WTC11 (cell line): ENCODE measurements at regions not wholly inside any gene's neighbourhood (a gene's known extent, or its start where the extent isn't known, plus 50 kb on each side); places are given as distances from the start of the nearest gene placed in this dataset.

ENCODE experiments used
- ATAC-seq: fragments of 200-7000 bp; cut with Tn5 transposase; 2 replicates; pipeline ENCODE4 v1.10.0; 2021; ENCODE audit warnings: mild to moderate bottlenecking, moderate library complexity
- CTCF ChIA-PET: fragments of 300-600 bp; sonication (Branson Sonifier 250); formaldehyde crosslinking; loops from one replicate; lab custom pipeline; 2021; ENCODE audit warnings: antibody characterized with exemption; lab: Charles Lee
- POLR2A ChIA-PET: fragments of 350-600 bp; sonication (Branson Sonifier 250); formaldehyde crosslinking; loops from one replicate; lab custom pipeline; 2021; ENCODE audit warnings: antibody characterized with exemption; lab: Charles Lee
- DNase-seq: peaks from one replicate; pipeline ENCODE4 v3.0.0; 2021; ENCODE audit warnings: low spot score
- H3K27ac Mint-ChIP-seq: 2 replicates; pipeline ENCODE4 v1.8.0; 2021; ENCODE audit warnings: mixed read lengths
- H3K27me3 Mint-ChIP-seq: 2 replicates; pipeline ENCODE4 v1.8.0; 2021; ENCODE audit warnings: low read depth, mild to moderate bottlenecking, moderate library complexity, mixed read lengths
- H3K36me3 Mint-ChIP-seq: 2 replicates; pipeline ENCODE4 v1.8.0; 2021; ENCODE audit warnings: mixed read lengths
- H3K4me1 Mint-ChIP-seq: 2 replicates; pipeline ENCODE4 v1.8.0; 2022; ENCODE audit warnings: mixed read lengths
- H3K4me3 Mint-ChIP-seq: 2 replicates; pipeline ENCODE4 v1.8.0; 2021; ENCODE audit warnings: mild to moderate bottlenecking, moderate library complexity, mixed read lengths
- H3K9me3 Mint-ChIP-seq: 2 replicates; pipeline ENCODE4 v1.8.0; 2021; ENCODE audit warnings: mixed read lengths
- CBFB ChIP-seq: sonication (generic); formaldehyde crosslinking; IDR thresholded peaks from 2 replicates; pipeline ENCODE4 v1.8.1; 2022; ENCODE audit warnings: mild to moderate bottlenecking, low read depth, missing genetic modification reagents
- CREB1 ChIP-seq: sonication (generic); formaldehyde crosslinking; IDR thresholded peaks from 2 replicates; pipeline ENCODE4 v1.8.0; 2023; ENCODE audit warnings: mild to moderate bottlenecking, missing genetic modification reagents
- CREM ChIP-seq: sonication (generic); formaldehyde crosslinking; IDR thresholded peaks from 2 replicates; pipeline ENCODE4 v1.8.1; 2022; ENCODE audit warnings: mild to moderate bottlenecking, missing genetic modification reagents, moderate library complexity
- ETV6 ChIP-seq: sonication (generic); formaldehyde crosslinking; IDR thresholded peaks from 2 replicates; pipeline ENCODE4 v1.8.1; 2022; ENCODE audit warnings: mild to moderate bottlenecking, missing genetic modification reagents
- FOXJ3 ChIP-seq: sonication (generic); formaldehyde crosslinking; IDR thresholded peaks from 2 replicates; pipeline ENCODE4 v1.9.0; 2021; ENCODE audit warnings: missing genetic modification reagents, mild to moderate bottlenecking, borderline replicate concordance
- HMGA2 ChIP-seq: fragments of 250-450 bp; sonication (Bioruptor Pico); IDR thresholded peaks from 2 replicates; pipeline ENCODE4 v1.4.0; 2021; ENCODE audit warnings: mild to moderate bottlenecking, moderate library complexity
- JAZF1 ChIP-seq: fragments of 250-450 bp; sonication (Bioruptor Pico); IDR thresholded peaks from 2 replicates; pipeline ENCODE4 v1.9.0; 2021; ENCODE audit warnings: moderate library complexity, mild to moderate bottlenecking, inconsistent platforms
- JUN ChIP-seq: sonication (generic); formaldehyde crosslinking; IDR thresholded peaks from 2 replicates; pipeline ENCODE4 v1.8.0; 2023; ENCODE audit warnings: mild to moderate bottlenecking, missing genetic modification reagents
- MYBL2 ChIP-seq: sonication (generic); formaldehyde crosslinking; IDR thresholded peaks from 2 replicates; pipeline ENCODE4 v1.8.1; 2023; ENCODE audit warnings: mild to moderate bottlenecking, moderate library complexity, missing genetic modification reagents
- NR3C1 ChIP-seq: sonication (generic); formaldehyde crosslinking; conservative IDR thresholded peaks from 2 replicates; pipeline ENCODE4 v1.8.1; 2023; ENCODE audit warnings: low read depth, mild to moderate bottlenecking, missing genetic modification reagents
- OVOL2 ChIP-seq: fragments of 250-450 bp; sonication (Bioruptor Pico); IDR thresholded peaks from 2 replicates; pipeline ENCODE4 v1.9.0; 2021; ENCODE audit warnings: mild to moderate bottlenecking, borderline replicate concordance
- RELA ChIP-seq: sonication (generic); formaldehyde crosslinking; IDR thresholded peaks from 2 replicates; pipeline ENCODE4 v1.8.1; 2022; ENCODE audit warnings: missing genetic modification reagents, mild to moderate bottlenecking, borderline replicate concordance
- SOX15 ChIP-seq: fragments of 250-450 bp; sonication (Bioruptor Pico); IDR thresholded peaks from 2 replicates; pipeline ENCODE4 v1.9.0; 2021; ENCODE audit warnings: mild to moderate bottlenecking
- TP53 ChIP-seq: sonication (generic); formaldehyde crosslinking; IDR thresholded peaks from 2 replicates; pipeline ENCODE4 v1.8.1; 2023; ENCODE audit warnings: mild to moderate bottlenecking, missing genetic modification reagents
- ZBTB21 ChIP-seq: sonication (generic); formaldehyde crosslinking; IDR thresholded peaks from 2 replicates; pipeline ENCODE4 v1.8.1; 2023; ENCODE audit warnings: mild to moderate bottlenecking, missing genetic modification reagents, borderline replicate concordance
- ZNF219 ChIP-seq: sonication (generic); formaldehyde crosslinking; IDR thresholded peaks from 2 replicates; pipeline ENCODE4 v1.8.0; 2023; ENCODE audit warnings: missing genetic modification reagents, mild to moderate bottlenecking, borderline replicate concordance
- ZNF396 ChIP-seq: fragments of 250-450 bp; sonication (Bioruptor Pico); IDR thresholded peaks from 2 replicates; pipeline ENCODE4 v1.8.0; 2021; ENCODE audit warnings: mild to moderate bottlenecking, moderate library complexity, borderline replicate concordance
- ZNF416 ChIP-seq: fragments of 250-450 bp; sonication (Bioruptor Pico); IDR thresholded peaks from 2 replicates; pipeline ENCODE4 v1.9.0; 2021; ENCODE audit warnings: mild to moderate bottlenecking, inconsistent platforms
- ZNF671 ChIP-seq: fragments of 250-450 bp; sonication (Bioruptor Pico); IDR thresholded peaks from 2 replicates; pipeline ENCODE4 v1.8.0; 2021; ENCODE audit warnings: mild to moderate bottlenecking
- TF ChIP-seq, protein P1 (sequence below): sonication (generic); formaldehyde crosslinking; IDR thresholded peaks from 2 replicates; pipeline ENCODE4 v1.8.1; 2022; ENCODE audit warnings: mild to moderate bottlenecking, moderate library complexity, missing genetic modification reagents
- TF ChIP-seq, protein P2 (sequence below): sonication (generic); formaldehyde crosslinking; conservative IDR thresholded peaks from 2 replicates; pipeline ENCODE4 v1.8.1; 2023; ENCODE audit warnings: mild to moderate bottlenecking, low read depth, missing genetic modification reagents, moderate library complexity
- TF ChIP-seq, protein P3 (sequence below): fragments of 250-450 bp; sonication (Bioruptor Pico); IDR thresholded peaks from 2 replicates; pipeline ENCODE4 v1.9.0; 2021; ENCODE audit warnings: mild to moderate bottlenecking
- TF ChIP-seq, protein P4 (sequence below): sonication (generic); formaldehyde crosslinking; IDR thresholded peaks from 2 replicates; pipeline ENCODE4 v1.8.1; 2023; ENCODE audit warnings: mild to moderate bottlenecking, moderate library complexity, missing genetic modification reagents
- TF ChIP-seq, protein P5 (sequence below): sonication (generic); formaldehyde crosslinking; IDR thresholded peaks from 2 replicates; pipeline ENCODE4 v1.8.0; 2022; ENCODE audit warnings: mild to moderate bottlenecking, missing genetic modification reagents
- TF ChIP-seq, protein P6 (sequence below): sonication (generic); formaldehyde crosslinking; IDR thresholded peaks from 2 replicates; pipeline ENCODE4 v1.8.0; 2023; ENCODE audit warnings: mild to moderate bottlenecking, missing genetic modification reagents

DNA sequence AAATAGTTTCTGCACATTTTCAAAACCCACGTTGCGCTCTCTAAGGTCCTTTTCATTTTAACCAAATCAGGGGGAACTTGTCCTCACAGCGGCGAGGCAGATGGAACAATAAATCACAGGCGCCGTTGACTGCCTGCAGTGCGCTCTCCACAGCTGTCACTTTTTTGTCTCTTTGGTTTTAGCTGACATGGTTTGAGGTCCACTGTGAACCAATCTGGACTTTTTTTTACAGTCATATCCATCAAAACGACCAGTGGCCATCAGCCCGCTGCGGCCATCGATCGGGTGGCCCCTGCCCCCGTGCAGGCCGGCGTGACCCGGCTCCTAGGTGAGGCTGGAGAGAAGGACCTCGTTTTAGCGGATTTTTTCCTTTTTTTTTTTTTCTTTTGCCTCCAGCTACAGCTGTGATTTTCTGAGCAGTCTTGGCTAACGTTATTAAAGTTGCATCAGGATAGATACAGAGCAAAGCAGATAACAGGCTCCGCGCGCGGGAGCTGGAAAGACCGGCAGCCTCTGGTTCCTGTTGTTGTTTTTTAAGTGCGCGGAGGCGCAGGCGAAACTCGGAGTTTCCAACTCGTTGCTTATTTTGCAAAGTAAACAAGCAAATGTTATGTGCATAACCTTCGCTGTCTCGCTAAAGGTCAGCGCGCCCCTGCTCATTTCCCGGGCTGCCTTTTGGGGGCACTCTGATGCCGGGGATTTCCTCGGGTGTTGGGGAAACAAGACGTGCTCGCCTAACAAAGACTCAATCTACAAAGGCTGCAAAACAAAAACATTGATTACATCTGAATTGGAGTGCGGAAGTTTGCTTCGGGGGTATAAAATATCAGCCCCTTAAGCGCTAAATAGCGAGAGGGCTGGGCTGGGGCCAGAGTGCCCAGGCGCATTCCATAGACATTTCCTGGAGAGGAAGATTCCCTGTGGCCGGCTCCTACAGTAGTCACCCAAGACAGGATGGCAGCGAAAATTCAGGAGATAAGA, 414.8 kb upstream of the MKI67 start:
- Mint-ChIP-seq H3K9me3 (no peaks in the 10 kb centered on the region), H3K4me3 (peak overlapping the region; percentile 76), H3K27ac (peak overlapping the region; percentile 98), H3K4me1 (peaks cover 91% of the 10 kb centered on the region), H3K36me3 (no peaks in the 10 kb centered on the region), H3K27me3 (peaks cover 6% of the 10 kb centered on the region; the same call in 1 of the 2 replicates)
- ChIA-PET POLR2A (interaction anchor here (0.6 to 0.9 kb wide), 2 partner anchors 620 to 1570 kb away, joined by 3 to 4 read pairs; partner anchors contain the start of gene C10orf143), CTCF (interaction anchor here (0.6 to 2.4 kb wide), 8 partner anchors 12 to 1409 kb away, joined by 3 to 10 read pairs (median 4); no protein-coding TSS in a partner anchor)
- peak; percentile 82 for DNase-seq
- peak; percentile 74 for ATAC-seq
- peak; percentile 53; the same call in 1 of the 2 replicates for TF ChIP-seq FOXJ3 (CRISPR knock-in tag)
- TF ChIP-seq, protein P1, sequence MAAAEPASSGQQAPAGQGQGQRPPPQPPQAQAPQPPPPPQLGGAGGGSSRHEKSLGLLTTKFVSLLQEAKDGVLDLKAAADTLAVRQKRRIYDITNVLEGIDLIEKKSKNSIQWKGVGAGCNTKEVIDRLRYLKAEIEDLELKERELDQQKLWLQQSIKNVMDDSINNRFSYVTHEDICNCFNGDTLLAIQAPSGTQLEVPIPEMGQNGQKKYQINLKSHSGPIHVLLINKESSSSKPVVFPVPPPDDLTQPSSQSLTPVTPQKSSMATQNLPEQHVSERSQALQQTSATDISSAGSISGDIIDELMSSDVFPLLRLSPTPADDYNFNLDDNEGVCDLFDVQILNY = 0 out of 2 replicates have a peak, but pooled peaks have one; percentile 17
- TF ChIP-seq, protein P2, sequence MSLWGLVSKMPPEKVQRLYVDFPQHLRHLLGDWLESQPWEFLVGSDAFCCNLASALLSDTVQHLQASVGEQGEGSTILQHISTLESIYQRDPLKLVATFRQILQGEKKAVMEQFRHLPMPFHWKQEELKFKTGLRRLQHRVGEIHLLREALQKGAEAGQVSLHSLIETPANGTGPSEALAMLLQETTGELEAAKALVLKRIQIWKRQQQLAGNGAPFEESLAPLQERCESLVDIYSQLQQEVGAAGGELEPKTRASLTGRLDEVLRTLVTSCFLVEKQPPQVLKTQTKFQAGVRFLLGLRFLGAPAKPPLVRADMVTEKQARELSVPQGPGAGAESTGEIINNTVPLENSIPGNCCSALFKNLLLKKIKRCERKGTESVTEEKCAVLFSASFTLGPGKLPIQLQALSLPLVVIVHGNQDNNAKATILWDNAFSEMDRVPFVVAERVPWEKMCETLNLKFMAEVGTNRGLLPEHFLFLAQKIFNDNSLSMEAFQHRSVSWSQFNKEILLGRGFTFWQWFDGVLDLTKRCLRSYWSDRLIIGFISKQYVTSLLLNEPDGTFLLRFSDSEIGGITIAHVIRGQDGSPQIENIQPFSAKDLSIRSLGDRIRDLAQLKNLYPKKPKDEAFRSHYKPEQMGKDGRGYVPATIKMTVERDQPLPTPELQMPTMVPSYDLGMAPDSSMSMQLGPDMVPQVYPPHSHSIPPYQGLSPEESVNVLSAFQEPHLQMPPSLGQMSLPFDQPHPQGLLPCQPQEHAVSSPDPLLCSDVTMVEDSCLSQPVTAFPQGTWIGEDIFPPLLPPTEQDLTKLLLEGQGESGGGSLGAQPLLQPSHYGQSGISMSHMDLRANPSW (CRISPR knock-in tag) = no peak
- no peak for TF ChIP-seq ZNF416 (CRISPR knock-in tag)
- TF ChIP-seq HMGA2 (CRISPR knock-in tag) = no peak
- no peak for TF ChIP-seq RELA
- 0 out of 2 replicates have a peak, but pooled peaks have one; percentile 18 for TF ChIP-seq CREM (CRISPR knock-in tag)
- TF ChIP-seq JAZF1 (CRISPR knock-in tag) = no peak
- no peak for TF ChIP-seq OVOL2
- TF ChIP-seq NR3C1 (CRISPR knock-in tag) = no peak
- no peak for TF ChIP-seq ZNF219 (CRISPR knock-in tag)
- TF ChIP-seq MYBL2 (CRISPR knock-in tag) = peak; percentile 68; the same call in 1 of the 2 replicates
- TF ChIP-seq, protein P3, sequence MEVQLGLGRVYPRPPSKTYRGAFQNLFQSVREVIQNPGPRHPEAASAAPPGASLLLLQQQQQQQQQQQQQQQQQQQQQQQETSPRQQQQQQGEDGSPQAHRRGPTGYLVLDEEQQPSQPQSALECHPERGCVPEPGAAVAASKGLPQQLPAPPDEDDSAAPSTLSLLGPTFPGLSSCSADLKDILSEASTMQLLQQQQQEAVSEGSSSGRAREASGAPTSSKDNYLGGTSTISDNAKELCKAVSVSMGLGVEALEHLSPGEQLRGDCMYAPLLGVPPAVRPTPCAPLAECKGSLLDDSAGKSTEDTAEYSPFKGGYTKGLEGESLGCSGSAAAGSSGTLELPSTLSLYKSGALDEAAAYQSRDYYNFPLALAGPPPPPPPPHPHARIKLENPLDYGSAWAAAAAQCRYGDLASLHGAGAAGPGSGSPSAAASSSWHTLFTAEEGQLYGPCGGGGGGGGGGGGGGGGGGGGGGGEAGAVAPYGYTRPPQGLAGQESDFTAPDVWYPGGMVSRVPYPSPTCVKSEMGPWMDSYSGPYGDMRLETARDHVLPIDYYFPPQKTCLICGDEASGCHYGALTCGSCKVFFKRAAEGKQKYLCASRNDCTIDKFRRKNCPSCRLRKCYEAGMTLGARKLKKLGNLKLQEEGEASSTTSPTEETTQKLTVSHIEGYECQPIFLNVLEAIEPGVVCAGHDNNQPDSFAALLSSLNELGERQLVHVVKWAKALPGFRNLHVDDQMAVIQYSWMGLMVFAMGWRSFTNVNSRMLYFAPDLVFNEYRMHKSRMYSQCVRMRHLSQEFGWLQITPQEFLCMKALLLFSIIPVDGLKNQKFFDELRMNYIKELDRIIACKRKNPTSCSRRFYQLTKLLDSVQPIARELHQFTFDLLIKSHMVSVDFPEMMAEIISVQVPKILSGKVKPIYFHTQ (CRISPR knock-in tag) = no peak
- TF ChIP-seq JUN (CRISPR knock-in tag) = no peak
- TF ChIP-seq, protein P4, sequence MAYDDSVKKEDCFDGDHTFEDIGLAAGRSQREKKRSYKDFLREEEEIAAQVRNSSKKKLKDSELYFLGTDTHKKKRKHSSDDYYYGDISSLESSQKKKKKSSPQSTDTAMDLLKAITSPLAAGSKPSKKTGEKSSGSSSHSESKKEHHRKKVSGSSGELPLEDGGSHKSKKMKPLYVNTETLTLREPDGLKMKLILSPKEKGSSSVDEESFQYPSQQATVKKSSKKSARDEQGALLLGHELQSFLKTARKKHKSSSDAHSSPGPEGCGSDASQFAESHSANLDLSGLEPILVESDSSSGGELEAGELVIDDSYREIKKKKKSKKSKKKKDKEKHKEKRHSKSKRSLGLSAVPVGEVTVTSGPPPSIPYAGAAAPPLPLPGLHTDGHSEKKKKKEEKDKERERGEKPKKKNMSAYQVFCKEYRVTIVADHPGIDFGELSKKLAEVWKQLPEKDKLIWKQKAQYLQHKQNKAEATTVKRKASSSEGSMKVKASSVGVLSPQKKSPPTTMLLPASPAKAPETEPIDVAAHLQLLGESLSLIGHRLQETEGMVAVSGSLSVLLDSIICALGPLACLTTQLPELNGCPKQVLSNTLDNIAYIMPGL (CRISPR knock-in tag) = 0 out of 2 replicates have a peak, but pooled peaks have one; percentile 34
- 0 out of 2 replicates have a peak, but pooled peaks have one; percentile 10 for TF ChIP-seq ZBTB21 (CRISPR knock-in tag)
- TF ChIP-seq CREB1 = no peak
- TF ChIP-seq, protein P5, sequence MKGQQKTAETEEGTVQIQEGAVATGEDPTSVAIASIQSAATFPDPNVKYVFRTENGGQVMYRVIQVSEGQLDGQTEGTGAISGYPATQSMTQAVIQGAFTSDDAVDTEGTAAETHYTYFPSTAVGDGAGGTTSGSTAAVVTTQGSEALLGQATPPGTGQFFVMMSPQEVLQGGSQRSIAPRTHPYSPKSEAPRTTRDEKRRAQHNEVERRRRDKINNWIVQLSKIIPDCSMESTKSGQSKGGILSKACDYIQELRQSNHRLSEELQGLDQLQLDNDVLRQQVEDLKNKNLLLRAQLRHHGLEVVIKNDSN (CRISPR knock-in tag) = no peak
- TF ChIP-seq ZNF671 (CRISPR knock-in tag) = no peak
- TF ChIP-seq, protein P6, sequence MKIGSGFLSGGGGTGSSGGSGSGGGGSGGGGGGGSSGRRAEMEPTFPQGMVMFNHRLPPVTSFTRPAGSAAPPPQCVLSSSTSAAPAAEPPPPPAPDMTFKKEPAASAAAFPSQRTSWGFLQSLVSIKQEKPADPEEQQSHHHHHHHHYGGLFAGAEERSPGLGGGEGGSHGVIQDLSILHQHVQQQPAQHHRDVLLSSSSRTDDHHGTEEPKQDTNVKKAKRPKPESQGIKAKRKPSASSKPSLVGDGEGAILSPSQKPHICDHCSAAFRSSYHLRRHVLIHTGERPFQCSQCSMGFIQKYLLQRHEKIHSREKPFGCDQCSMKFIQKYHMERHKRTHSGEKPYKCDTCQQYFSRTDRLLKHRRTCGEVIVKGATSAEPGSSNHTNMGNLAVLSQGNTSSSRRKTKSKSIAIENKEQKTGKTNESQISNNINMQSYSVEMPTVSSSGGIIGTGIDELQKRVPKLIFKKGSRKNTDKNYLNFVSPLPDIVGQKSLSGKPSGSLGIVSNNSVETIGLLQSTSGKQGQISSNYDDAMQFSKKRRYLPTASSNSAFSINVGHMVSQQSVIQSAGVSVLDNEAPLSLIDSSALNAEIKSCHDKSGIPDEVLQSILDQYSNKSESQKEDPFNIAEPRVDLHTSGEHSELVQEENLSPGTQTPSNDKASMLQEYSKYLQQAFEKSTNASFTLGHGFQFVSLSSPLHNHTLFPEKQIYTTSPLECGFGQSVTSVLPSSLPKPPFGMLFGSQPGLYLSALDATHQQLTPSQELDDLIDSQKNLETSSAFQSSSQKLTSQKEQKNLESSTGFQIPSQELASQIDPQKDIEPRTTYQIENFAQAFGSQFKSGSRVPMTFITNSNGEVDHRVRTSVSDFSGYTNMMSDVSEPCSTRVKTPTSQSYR (CRISPR knock-in tag) = no peak
- no peak for TF ChIP-seq SOX15 (CRISPR knock-in tag)
- no peak for TF ChIP-seq TP53 (CRISPR knock-in tag)
- TF ChIP-seq ETV6 (CRISPR knock-in tag) = no peak; the same call in none of the 2 replicates
- TF ChIP-seq ZNF396 (CRISPR knock-in tag) = no peak
- no peak for TF ChIP-seq CBFB (CRISPR knock-in tag)
